ENCODE measurements at regions not wholly inside any gene's neighbourhood (a gene's known extent, or its start where the extent isn't known, plus 50 kb on each side); places are given as distances from the start of the nearest gene placed in this dataset.
"Not testable (repeated sequence)": the region's sequence is repeated elsewhere in the genome, so short reads cannot be mapped to it uniquely, and the experiment has no call there.

- peak; percentile 83 for DNase-seq
These were observed 138.4 kb upstream of the HCCS start for GRCh38 chrX:10972706-10973105.

GRCh38 chrX:10974920-10975319 is 136.2 kb upstream of the HCCS start:
- DNase-seq, result no peak

- peak; percentile 55 for DNase-seq
These were observed 131.2 kb upstream of the HCCS start for GRCh38 chrX:10979956-10980355.

- DNase-seq, result no peak
These were observed 129.6 kb upstream of the HCCS start for GRCh38 chrX:10981506-10981905.

GRCh38 chrX:10983526-10983925 is 127.6 kb upstream of the HCCS start:
- no peak for DNase-seq

GRCh38 chrX:10984213-10984612 is 126.9 kb upstream of the HCCS start:
- no peak for DNase-seq

- DNase-seq, result peak; percentile 31
These were observed 124.5 kb upstream of the HCCS start for GRCh38 chrX:10986616-10987015.

- no peak for DNase-seq
These were observed 122.5 kb upstream of the HCCS start for GRCh38 chrX:10988653-10989052.

GRCh38 chrX:10989386-10989785 is 121.7 kb upstream of the HCCS start:
- peak; percentile 39 for DNase-seq

GRCh38 chrX:10990418-10990817 is 120.7 kb upstream of the HCCS start:
- DNase-seq, result no peak

GRCh38 chrX:10990976-10991375 is 120.2 kb upstream of the HCCS start:
- no peak for DNase-seq

- DNase-seq, result no peak
These were observed 119.0 kb upstream of the HCCS start for GRCh38 chrX:10992110-10992509.

- DNase-seq, result not testable (repeated sequence)
These were observed 104.1 kb upstream of the HCCS start for GRCh38 chrX:11007076-11007475.

- no peak for DNase-seq
These were observed 100.7 kb upstream of the HCCS start for GRCh38 chrX:11010476-11010875.

- DNase-seq, result no peak
These were observed 94.4 kb upstream of the HCCS start for GRCh38 chrX:11016728-11017127.

- DNase-seq, result not testable (repeated sequence)
These were observed 88.5 kb upstream of the HCCS start for GRCh38 chrX:11022588-11022987.

- no peak for DNase-seq
These were observed 71.2 kb upstream of the HCCS start for GRCh38 chrX:11039926-11040325.

GRCh38 chrX:11040405-11040804 is 70.7 kb upstream of the HCCS start:
- DNase-seq, result no peak

GRCh38 chrX:11040996-11041395 is 70.1 kb upstream of the HCCS start:
- no peak for DNase-seq

- no peak for DNase-seq
These were observed 61.1 kb upstream of the HCCS start for GRCh38 chrX:11050013-11050412.

GRCh38 chrX:11053351-11053750 is 57.8 kb upstream of the HCCS start:
- DNase-seq, result no peak

GRCh38 chrX:11056322-11057176 is 54.6 kb upstream of the HCCS start:
- no peak for DNase-seq

- peak; percentile 13 for DNase-seq
These were observed 51.2 kb upstream of the HCCS start for GRCh38 chrX:11059933-11060332.

All from NCI-H226 (cell line).